ENCODE measurements at regions not wholly inside any gene's neighbourhood (a gene's known extent, or its start where the extent isn't known, plus 50 kb on each side); places are given as distances from the start of the nearest gene placed in this dataset.

GRCh38 chr20:60627751-60628565, 624.1 kb upstream of the CDH4 start:
- DNase-seq (ENCODE audit: low read depth), result no peak
- no peak for TF ChIP-seq CTCF (IDR thresholded peaks at IDR 0.05; ENCODE audit: insufficient read depth, low read depth, low read length)
- no peak overlapping the region for H3K4me3 ChIP-seq (ENCODE audit: low read depth, low read length)

DNA sequence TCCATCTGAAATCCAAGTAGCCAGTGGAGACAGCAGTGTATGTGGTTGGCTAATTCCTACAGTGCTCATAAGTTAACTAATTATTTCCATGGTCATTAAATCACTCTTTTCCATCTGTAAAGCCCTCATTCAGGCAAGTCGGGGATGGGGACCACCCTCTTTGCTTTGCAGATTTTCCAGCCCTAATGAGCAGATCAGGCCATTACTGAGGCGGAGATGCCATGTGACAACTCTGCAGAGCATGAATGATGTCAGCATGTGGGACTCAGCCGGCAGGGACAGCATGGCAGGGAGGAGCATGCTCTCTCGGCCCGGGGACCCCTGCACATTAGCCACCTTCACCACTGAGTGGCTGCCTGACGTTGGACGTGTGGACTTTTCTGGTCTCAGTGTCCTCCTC, 623.3 kb upstream of the CDH4 start:
- no peak for DNase-seq (ENCODE audit: low read depth)
- no peak for TF ChIP-seq CTCF (IDR thresholded peaks at IDR 0.05; ENCODE audit: insufficient read depth, low read depth, low read length)
- no peak overlapping the region for H3K4me3 ChIP-seq (ENCODE audit: low read depth, low read length)

- no peak for TF ChIP-seq CTCF (IDR thresholded peaks at IDR 0.05; ENCODE audit: insufficient read depth, low read depth, low read length)
- H3K4me3 ChIP-seq (ENCODE audit: low read depth, low read length), result no peak overlapping the region
- no peak for DNase-seq (ENCODE audit: low read depth)
Measured at GRCh38 chr20:60629206-60629605, 622.9 kb upstream of the CDH4 start.

- no peak overlapping the region for H3K4me3 ChIP-seq (ENCODE audit: low read depth, low read length)
- no peak for TF ChIP-seq CTCF (IDR thresholded peaks at IDR 0.05; ENCODE audit: insufficient read depth, low read depth, low read length)
- DNase-seq (ENCODE audit: low read depth), result no peak
Measured at GRCh38 chr20:60630609-60631008, 621.5 kb upstream of the CDH4 start.

DNA sequence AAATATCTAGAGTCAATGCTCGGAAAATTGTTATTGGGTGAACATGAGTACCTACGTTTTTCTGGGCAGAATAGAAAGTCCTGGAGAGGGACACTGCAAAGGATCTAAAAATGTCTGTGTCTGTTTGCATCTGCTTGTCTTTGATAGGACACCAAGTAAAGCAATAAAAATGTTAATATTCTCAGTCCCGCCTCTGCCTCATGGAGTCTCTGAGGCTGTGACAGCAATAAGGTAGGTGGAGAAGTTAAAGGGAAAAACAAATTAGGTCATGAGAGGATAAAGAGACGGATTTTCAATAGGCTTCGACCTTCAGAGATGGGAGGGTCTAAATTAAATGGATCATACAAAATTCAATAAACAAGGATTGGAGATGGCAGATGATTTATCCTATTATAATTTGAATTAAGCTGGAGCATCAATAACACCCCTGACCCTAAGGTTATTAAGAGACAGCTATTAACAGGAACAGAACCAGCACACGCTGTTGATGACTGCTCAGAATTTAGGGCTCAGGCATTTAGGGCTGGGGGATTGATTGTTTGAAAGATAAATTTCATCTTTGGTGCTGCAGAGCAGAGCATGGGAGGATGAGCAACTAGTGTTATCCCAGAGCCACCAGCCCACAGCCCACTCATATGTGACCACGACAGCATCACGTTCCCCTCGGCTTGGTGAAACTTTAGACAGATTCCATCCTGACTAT, 620.3 kb upstream of the CDH4 start:
- no peak overlapping the region for H3K4me3 ChIP-seq (ENCODE audit: low read depth, low read length)
- no peak for TF ChIP-seq CTCF (IDR thresholded peaks at IDR 0.05; ENCODE audit: insufficient read depth, low read depth, low read length)
- DNase-seq (ENCODE audit: low read depth), result no peak

- H3K4me3 ChIP-seq (ENCODE audit: low read depth, low read length), result no peak overlapping the region
- TF ChIP-seq CTCF (IDR thresholded peaks at IDR 0.05; ENCODE audit: insufficient read depth, low read depth, low read length), result no peak
- no peak for DNase-seq (ENCODE audit: low read depth)
Measured at GRCh38 chr20:60632391-60633262, 619.4 kb upstream of the CDH4 start.
